ENCODE measurements at regions not wholly inside any gene's neighbourhood (a gene's known extent, or its start where the extent isn't known, plus 50 kb on each side); places are given as distances from the start of the nearest gene placed in this dataset.
A peak's percentile ranks its signal among the peaks of the same experiment; 100 is the strongest.

- Histone ChIP-seq H3K9me3 (no peaks in the 10 kb centered on the region), H3K36me3 (no peaks in the 10 kb centered on the region), H3K27me3 (no peaks in the 10 kb centered on the region), H3K27ac (no peak overlapping the region), H3K4me3 (no peak overlapping the region), H3K4me1 (no peaks in the 10 kb centered on the region)
- no peak for DNase-seq
- no peak for TF ChIP-seq CTCF (IDR thresholded peaks at IDR 0.05)
- no peak for ATAC-seq
- intact Hi-C loops (cut with DNase I), result no loop called here
Measured at GRCh38 chr10:8224591-8224990, 170.1 kb downstream of the GATA3 start.

- intact Hi-C loops (cut with DNase I), result no loop called here
- Histone ChIP-seq H3K27me3 (no peaks in the 10 kb centered on the region), H3K9me3 (no peaks in the 10 kb centered on the region), H3K4me1 (no peaks in the 10 kb centered on the region), H3K4me3 (no peak overlapping the region), H3K27ac (no peak overlapping the region), H3K36me3 (no peaks in the 10 kb centered on the region)
- ATAC-seq (no peak), DNase-seq (peak in 1 of 4 donors; percentile 7)
- no peak for TF ChIP-seq CTCF (IDR thresholded peaks at IDR 0.05)
Measured at GRCh38 chr10:8225187-8225586, 170.7 kb downstream of the GATA3 start.

GRCh38 chr10:8227246-8227645, 172.8 kb downstream of the GATA3 start:
- no peak for TF ChIP-seq CTCF (IDR thresholded peaks at IDR 0.05)
- Histone ChIP-seq H3K9me3 (no peaks in the 10 kb centered on the region), H3K4me3 (no peak overlapping the region), H3K4me1 (no peaks in the 10 kb centered on the region), H3K36me3 (no peaks in the 10 kb centered on the region), H3K27me3 (no peaks in the 10 kb centered on the region), H3K27ac (no peak overlapping the region)
- DNase-seq (no peak), ATAC-seq (no peak)
- intact Hi-C loops (cut with DNase I), result no loop called here

- no peaks in the 10 kb centered on the region for H3K4me1 ChIP-seq
- no peaks in the 10 kb centered on the region for H3K36me3 ChIP-seq
- intact Hi-C loops (cut with DNase I), result no loop called here
- no peaks in the 10 kb centered on the region for H3K9me3 ChIP-seq
- no peak overlapping the region for H3K4me3 ChIP-seq
- ATAC-seq, result no peak
- H3K27me3 ChIP-seq, result no peaks in the 10 kb centered on the region
- TF ChIP-seq CTCF (IDR thresholded peaks at IDR 0.05), result no peak
- H3K27ac ChIP-seq, result no peak overlapping the region
- DNase-seq, result no peak
Measured at GRCh38 chr10:8229153-8229552, 174.7 kb downstream of the GATA3 start.

GRCh38 chr10:8230902-8231301, 176.4 kb downstream of the GATA3 start:
- Histone ChIP-seq H3K27me3 (no peaks in the 10 kb centered on the region), H3K36me3 (no peaks in the 10 kb centered on the region), H3K9me3 (no peaks in the 10 kb centered on the region), H3K4me1 (no peaks in the 10 kb centered on the region), H3K4me3 (no peak overlapping the region), H3K27ac (no peak overlapping the region)
- intact Hi-C loops (cut with DNase I), result no loop called here
- TF ChIP-seq CTCF (IDR thresholded peaks at IDR 0.05), result no peak
- ATAC-seq (no peak), DNase-seq (no peak)
